Stromal cell of bone marrow (primary cell): ENCODE measurements at regions not wholly inside any gene's neighbourhood (a gene's known extent, or its start where the extent isn't known, plus 50 kb on each side); places are given as distances from the start of the nearest gene placed in this dataset.
"Not testable (repeated sequence)": the region's sequence is repeated elsewhere in the genome, so short reads cannot be mapped to it uniquely, and the experiment has no call there.

Experiments used
- DNase-seq: peaks from one replicate; pipeline ENCODE4 v3.0.0-alpha.2; 2012; ENCODE audit warnings: low read depth

- no peak for DNase-seq
Observed at GRCh38 chr14:28130610-28131284, 635.8 kb upstream of the FOXG1 start.

- no peak for DNase-seq
Observed at GRCh38 chr14:28138341-28138740, 628.2 kb upstream of the FOXG1 start.

- DNase-seq: no peak
Observed at GRCh38 chr14:28141662-28142061, 624.9 kb upstream of the FOXG1 start.

GRCh38 chr14:28142400-28143015 lies 624.1 kb upstream of the FOXG1 start:
- no peak for DNase-seq

DNA sequence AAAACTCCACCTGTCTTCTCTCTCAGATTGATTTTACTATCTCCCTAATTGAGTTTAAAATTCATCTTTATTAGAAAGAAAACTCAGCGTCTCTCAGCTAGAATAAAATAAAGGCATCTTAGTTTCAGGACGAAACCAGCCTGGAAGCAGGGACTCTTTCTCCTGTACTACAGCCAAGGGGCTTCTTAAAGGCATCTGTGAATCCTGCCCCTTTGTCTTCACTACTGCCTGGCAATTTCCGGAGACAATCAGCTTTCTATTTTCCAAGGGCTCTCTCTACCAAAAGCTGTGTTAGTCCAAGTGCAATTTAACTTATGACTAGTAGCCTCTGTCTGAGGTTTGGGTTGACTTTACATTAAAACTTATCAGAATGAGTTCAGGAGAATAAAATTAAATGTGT lies 623.3 kb upstream of the FOXG1 start:
- no peak for DNase-seq

- no peak for DNase-seq
Observed at GRCh38 chr14:28151926-28152325, 614.7 kb upstream of the FOXG1 start.

DNA sequence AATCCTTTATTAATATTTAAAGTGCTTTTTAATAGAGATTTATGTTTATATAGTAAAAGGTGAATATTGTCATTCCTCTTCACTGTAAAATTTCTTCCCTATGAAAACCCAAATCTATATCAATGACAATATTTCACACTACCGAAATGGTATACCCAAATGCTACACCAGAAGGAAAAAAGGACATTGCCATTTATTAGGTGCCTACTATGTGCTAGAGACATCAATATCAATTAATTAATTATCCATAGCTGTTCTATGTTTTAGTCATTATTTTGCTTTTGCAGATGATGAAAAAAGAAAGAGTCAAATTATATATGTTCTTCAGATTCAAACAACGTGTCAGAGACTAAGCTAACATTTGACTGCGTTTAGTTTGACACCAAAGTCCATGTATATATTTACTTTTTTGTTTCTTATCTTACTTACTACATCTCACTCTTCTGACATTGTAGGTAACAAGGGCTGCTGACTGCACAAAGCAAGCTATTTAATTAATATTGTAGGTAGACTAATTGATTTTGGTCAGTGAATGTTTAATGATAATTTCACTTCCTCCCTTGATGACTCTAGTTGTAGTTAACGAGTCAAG lies 614.0 kb upstream of the FOXG1 start:
- DNase-seq: no peak

DNA sequence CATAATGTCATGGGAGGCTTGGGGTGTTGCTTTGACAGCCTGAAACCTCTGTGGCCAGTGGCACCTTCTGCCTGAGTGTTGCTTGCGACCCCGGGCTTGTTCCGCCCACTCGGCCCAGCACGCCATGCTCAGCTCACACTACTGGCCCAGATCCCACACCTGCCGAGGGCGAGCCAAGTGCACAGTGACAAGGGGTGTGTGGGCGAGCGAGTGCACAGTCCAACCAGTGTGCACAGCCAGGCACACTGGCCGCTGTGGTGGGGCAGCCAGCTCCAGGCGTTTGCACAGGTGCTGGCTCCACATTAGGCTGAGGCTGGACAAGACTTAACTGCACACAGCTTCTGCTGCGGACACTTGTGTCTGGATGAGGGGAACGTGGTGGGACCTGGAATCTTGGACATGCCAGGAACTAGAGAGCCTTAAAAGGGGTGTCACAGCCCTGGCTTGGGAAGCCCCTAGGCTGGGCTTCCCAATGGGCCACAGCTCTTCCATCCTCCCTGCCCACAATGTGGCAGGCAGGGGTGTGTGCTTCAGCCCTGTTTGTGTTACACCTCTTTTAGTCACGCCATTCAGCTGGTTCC lies 609.2 kb upstream of the FOXG1 start:
- no peak for DNase-seq

GRCh38 chr14:28157887-28158791 lies 608.4 kb upstream of the FOXG1 start:
- no peak for DNase-seq

DNA sequence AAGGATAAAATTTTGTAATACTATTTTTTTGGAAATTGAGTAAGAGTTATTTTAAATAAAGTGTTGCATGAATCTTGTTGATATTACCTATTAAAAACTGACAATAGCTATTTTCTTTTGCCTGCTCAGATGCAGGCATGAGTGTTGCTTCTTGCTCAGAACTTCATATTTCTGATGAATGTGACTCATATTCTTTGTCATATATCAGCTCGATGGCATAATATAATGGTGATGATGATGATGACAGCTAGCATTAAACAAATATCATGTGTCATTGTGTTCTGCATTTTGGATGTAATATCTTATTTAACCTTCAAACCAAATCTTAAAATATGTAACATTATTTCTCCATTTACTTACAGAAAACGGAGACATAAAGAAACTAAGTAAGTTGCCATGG lies 605.5 kb upstream of the FOXG1 start:
- no peak for DNase-seq

- no peak for DNase-seq
Observed at GRCh38 chr14:28163233-28163632, 603.4 kb upstream of the FOXG1 start.

GRCh38 chr14:28163897-28164296 lies 602.7 kb upstream of the FOXG1 start:
- DNase-seq: no peak

DNA sequence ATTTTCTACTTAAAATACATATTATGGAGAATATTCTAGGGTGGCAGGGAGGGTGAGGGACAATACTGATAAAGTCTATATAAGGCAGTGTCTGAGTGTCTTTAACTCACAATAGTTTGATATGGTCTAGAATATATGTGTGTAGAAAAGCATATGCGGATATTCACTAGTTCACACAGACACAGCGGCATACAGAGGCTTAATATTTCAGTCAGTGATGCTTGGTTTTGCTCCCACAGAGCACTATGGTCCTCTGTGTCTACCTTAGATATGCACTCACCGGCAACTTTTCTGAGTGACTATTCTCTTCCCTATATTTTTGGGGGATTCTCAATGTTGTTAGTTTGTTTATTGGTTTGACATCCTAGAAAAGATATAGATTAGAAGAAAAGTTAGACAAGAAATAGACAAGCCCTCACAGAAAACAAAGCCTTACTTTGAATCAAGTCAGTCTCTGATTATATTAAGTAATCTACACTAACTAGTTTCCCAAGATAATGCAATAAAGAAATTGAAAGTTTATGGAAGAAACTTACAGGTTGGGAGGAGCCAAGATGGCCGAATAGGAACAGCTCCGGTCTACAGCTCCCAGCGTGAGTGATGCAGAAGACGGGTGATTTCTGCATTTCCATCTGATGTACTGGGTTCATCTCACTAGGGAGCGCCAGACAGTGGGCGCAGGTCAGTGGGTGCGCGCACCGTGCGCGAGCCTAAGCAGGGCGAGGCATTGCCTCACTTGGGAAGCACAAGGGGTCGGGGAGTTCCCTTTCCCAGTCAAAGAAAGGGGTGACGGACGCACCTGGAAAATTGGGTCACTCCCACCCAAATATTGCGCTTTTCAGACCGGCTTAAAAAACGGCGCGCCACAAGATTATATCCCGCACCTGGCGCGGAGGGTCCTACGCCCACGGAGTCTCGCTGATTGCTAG lies 578.4 kb upstream of the FOXG1 start:
- not testable (repeated sequence) for DNase-seq

DNA sequence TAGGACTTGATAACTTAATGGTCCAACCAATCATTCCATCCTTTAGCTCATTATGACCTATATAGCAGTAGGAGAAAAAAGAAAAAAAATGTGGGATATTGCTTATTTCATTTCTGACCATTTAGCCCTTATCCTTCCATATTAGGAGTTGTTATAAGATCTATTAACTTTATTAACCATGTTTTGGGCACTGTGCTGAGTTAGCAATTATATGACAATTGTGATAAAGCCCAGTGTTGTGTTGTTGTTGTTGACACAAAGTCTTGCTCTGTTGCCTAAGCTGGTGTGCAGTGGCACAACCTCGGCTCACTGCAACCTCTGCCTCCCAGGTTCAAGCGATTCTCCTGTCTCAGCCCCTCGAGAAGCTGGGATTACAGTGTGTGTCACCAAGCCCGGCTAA lies 569.7 kb upstream of the FOXG1 start:
- no peak for DNase-seq

DNA sequence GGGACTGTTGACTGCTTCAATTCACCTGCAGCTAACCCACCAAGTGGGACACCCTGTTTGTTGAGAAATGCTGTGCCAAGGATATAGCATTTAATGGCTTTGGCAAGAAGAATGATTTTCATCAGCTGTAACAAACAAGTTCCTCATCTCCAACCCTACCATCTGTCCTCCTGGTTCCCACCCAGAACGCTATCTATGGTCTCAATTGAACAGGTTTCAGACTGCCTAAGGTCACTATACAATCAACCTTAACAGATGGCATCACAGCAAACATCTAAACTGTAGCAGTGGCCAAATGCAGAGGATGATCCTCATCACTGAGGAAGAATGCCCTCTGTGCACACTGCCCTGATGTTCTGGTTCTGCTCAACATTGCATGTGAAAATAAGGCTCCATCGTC lies 546.2 kb upstream of the FOXG1 start:
- no peak for DNase-seq

GRCh38 chr14:28240909-28241308 lies 525.7 kb upstream of the FOXG1 start:
- no peak for DNase-seq

GRCh38 chr14:28242895-28243294 lies 523.7 kb upstream of the FOXG1 start:
- DNase-seq: no peak

GRCh38 chr14:28243600-28243999 lies 523.0 kb upstream of the FOXG1 start:
- DNase-seq: no peak

DNA sequence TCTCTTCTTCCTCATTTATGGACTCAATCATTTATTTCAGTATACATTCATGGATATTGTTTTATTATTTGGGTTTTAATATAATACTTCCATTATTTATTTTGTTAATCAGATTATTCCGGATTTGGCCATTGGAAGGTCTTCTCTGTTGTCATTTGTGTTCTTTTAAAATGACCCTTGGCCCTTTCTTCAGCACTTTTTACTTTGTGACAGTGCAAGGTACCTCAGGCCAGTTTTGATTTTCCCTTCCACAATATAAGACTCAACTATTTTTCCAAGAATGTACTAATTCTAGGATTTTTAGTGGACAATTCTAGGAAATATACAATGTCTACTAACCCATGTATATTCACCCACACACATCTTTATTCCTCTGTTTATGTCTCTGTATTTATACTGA lies 521.4 kb upstream of the FOXG1 start:
- no peak for DNase-seq

DNA sequence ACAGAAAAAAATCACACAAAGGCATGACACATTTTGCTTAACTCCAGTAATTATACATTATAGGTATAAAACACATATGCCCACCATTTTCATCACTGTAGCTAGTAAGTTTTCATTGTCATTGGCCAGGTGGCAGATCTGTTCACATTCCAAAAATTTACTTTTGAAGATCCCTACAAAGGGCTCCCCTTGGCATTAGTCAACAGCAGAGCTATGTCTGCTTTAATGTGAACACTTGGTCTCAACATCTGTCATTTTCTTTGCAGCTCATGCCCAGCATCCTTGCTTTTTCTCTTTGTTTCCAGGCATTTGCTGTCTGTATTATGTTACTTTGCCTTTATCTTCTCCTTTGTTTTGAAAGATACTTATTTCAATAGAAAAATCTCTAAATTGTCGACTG lies 519.1 kb upstream of the FOXG1 start:
- no peak for DNase-seq

DNA sequence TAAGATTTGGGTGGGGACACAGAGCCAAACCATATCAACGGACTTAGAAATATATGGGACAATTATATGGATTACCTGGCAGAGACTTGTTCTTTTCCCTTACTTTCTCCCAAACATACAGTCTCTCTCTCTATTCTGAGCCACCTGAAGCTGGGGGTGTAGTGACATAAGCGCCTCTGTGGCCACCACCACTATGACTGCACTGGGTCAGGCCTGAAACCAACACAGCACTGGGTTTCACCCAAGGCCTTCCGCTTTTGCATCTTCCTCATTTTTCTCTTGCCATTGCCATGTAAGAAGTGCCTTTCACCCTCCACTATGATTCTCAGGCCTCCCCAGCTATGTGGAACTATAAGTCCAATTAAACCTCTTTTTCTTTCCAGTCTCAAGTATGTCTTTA lies 514.5 kb upstream of the FOXG1 start:
- DNase-seq: not testable (repeated sequence)
